ENCODE measurements at regions not wholly inside any gene's neighbourhood (a gene's known extent, or its start where the extent isn't known, plus 50 kb on each side); places are given as distances from the start of the nearest gene placed in this dataset.
"Not testable (repeated sequence)": the region's sequence is repeated elsewhere in the genome, so short reads cannot be mapped to it uniquely, and the experiment has no call there.

GRCh38 chr14:87240319-87240718 lies 752.7 kb downstream of the GALC start:
- not testable (repeated sequence) for TF ChIP-seq CTCF (conservative IDR thresholded peaks at IDR 0.05; ENCODE audit: low read depth in 2 of 2); CREB1 (CRISPR knock-in tag; IDR thresholded peaks at IDR 0.05; ENCODE audit: low read depth); REST (IDR thresholded peaks at IDR 0.05; ENCODE audit: unreplicated experiment)

Data from GM23338 (cell line).